NCI-H1092 treated with DMSO at 0.1 percent for 48 hours (cell line): ENCODE measurements at regions not wholly inside any gene's neighbourhood (a gene's known extent, or its start where the extent isn't known, plus 50 kb on each side); places are given as distances from the start of the nearest gene placed in this dataset.

ENCODE experiments used
- DNase-seq: peaks from one replicate; lab custom pipeline; 2025; lab: John Stamatoyannopoulos, UW

GRCh38 chr17:65364438-65364837, 197.0 kb downstream of the AXIN2 start:
- DNase-seq: no peak

- no peak for DNase-seq
Observed at GRCh38 chr17:65362826-65363225, 198.6 kb downstream of the AXIN2 start.

- no peak for DNase-seq
Observed at GRCh38 chr17:65360961-65361552, 200.4 kb downstream of the AXIN2 start.

- no peak for DNase-seq
Observed at GRCh38 chr17:65359016-65359415, 202.4 kb downstream of the AXIN2 start.

- no peak for DNase-seq
Observed at GRCh38 chr17:65356536-65356935, 204.9 kb downstream of the AXIN2 start.

GRCh38 chr17:65355246-65355645, 206.2 kb downstream of the AXIN2 start:
- no peak for DNase-seq

GRCh38 chr17:65349916-65350315, 211.5 kb downstream of the AXIN2 start:
- no peak for DNase-seq

GRCh38 chr17:65346166-65346565, 209.0 kb downstream of the RGS9 start:
- no peak for DNase-seq

- no peak for DNase-seq
Observed at GRCh38 chr17:65345261-65346005, 208.3 kb downstream of the RGS9 start.

GRCh38 chr17:65340401-65340800, 203.2 kb downstream of the RGS9 start:
- DNase-seq: no peak

GRCh38 chr17:65334406-65334805, 197.2 kb downstream of the RGS9 start:
- DNase-seq: no peak

- no peak for DNase-seq
Observed at GRCh38 chr17:65332779-65333178, 195.6 kb downstream of the RGS9 start.

- no peak for DNase-seq
Observed at GRCh38 chr17:65332375-65332774, 195.2 kb downstream of the RGS9 start.

GRCh38 chr17:65328567-65328966, 191.4 kb downstream of the RGS9 start:
- no peak for DNase-seq

GRCh38 chr17:65324611-65325342, 187.6 kb downstream of the RGS9 start:
- no peak for DNase-seq

GRCh38 chr17:65323049-65323448, 185.9 kb downstream of the RGS9 start:
- DNase-seq: no peak

GRCh38 chr17:65320820-65321219, 183.7 kb downstream of the RGS9 start:
- DNase-seq: no peak

GRCh38 chr17:65314212-65314611, 177.0 kb downstream of the RGS9 start:
- no peak for DNase-seq

- no peak for DNase-seq
Observed at GRCh38 chr17:65312718-65313377, 175.7 kb downstream of the RGS9 start.

GRCh38 chr17:65311261-65311660, 174.1 kb downstream of the RGS9 start:
- no peak for DNase-seq

GRCh38 chr17:65307961-65308316, 170.8 kb downstream of the RGS9 start:
- no peak for DNase-seq

GRCh38 chr17:65307081-65307960, 170.2 kb downstream of the RGS9 start:
- DNase-seq: no peak
